IPS-18c (cell line): ENCODE measurements at regions not wholly inside any gene's neighbourhood (a gene's known extent, or its start where the extent isn't known, plus 50 kb on each side); places are given as distances from the start of the nearest gene placed in this dataset.
"Not testable (repeated sequence)": the region's sequence is repeated elsewhere in the genome, so short reads cannot be mapped to it uniquely, and the experiment has no call there.

Source experiments
- H3K4me3 ChIP-seq: 2 replicates; pipeline ENCODE4 v1.7.0; 2013; ENCODE audit warnings: low read depth, mild to moderate bottlenecking, low read length, moderate library complexity; ENCODE audit not compliant: insufficient read depth
- H3K9me3 ChIP-seq: one replicate; pipeline ENCODE4 v1.6.1; 2013; ENCODE audit warnings: mild to moderate bottlenecking, low read length, moderate library complexity; ENCODE audit not compliant: control insufficient read depth, insufficient read depth

DNA sequence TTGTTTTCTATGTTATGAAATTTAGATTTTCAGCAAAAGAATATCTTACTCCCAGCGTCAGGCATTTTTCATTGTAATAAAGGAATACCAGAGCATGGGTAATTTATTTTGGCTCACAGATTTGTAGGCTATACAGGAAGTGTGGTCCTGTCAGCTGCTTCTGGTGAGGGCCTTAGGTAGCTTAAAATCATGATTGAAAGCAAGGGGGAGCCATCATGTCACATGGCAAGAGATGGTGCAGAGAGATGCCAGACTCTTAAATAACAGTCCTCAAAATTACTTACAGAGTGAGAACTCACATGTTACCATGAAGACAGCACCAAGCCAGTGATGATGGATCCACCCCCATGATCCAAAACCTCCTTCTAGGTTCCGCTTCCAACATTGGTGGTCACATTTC is 825.0 kb upstream of the CHORDC1 start:
- Histone ChIP-seq H3K9me3 (no peaks in the 10 kb centered on the region), H3K4me3 (no peak overlapping the region)

DNA sequence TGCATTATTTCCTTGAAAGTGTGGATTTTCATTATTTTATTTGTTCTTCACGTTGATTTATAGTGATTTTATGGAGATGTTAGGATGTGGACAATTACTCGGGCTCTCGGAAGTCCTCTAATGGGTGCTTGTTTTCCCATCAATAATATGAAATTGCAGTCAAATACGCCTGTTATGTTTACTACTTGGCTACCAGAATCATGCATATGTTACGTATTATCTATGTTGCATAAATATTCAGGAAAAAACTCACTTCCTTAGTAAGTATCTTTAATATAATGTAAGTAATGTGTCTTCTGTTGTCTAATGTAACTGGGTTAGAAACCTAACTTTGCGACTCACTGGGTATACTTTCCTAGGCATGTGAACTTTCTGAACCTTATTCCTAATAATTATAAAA is 823.4 kb upstream of the CHORDC1 start:
- no peak overlapping the region for H3K4me3 ChIP-seq

DNA sequence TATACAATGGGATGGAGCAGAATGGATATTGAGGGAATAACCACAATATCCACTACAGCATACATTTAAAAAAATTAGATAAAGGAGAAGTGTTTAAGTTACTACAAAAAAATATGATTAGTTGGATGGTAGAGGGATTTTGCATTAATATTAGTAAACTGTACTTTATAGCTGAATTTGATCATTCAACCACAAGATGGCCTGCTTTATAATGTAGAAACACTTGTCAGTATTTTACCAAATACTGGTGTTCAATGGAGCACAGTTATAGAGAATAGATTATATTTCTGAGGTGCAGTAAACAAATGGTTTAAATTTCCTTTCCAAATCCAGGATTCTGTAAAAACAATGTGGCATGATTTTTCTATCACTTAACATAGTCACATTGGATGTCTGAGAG is 818.8 kb upstream of the CHORDC1 start:
- H3K9me3 ChIP-seq, result no peaks in the 10 kb centered on the region
- H3K4me3 ChIP-seq, result no peak overlapping the region

More for the DNA sequence above, 823.4 kb upstream of the CHORDC1 start:
- no peaks in the 10 kb centered on the region for H3K9me3 ChIP-seq

DNA sequence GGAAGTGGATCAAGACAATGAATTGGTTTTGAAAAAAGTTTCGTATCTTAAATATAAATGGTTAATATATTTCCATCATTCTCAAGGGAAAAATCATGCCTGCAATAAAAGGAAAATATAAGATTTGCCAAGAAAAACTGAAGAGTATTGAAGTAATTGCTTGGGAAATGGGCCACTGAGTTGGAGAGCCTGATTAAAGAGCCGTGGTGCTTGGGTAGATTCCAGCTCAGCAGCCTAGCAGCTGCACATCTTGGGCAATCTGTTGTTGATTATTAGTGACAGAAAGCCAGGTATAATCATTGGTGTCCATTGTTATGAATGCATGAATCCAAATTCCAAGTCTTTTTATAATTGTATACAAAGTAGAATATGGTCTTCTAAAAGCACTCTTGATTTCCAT is 800.9 kb upstream of the CHORDC1 start:
- Histone ChIP-seq H3K4me3 (no peak overlapping the region), H3K9me3 (no peaks in the 10 kb centered on the region)

DNA sequence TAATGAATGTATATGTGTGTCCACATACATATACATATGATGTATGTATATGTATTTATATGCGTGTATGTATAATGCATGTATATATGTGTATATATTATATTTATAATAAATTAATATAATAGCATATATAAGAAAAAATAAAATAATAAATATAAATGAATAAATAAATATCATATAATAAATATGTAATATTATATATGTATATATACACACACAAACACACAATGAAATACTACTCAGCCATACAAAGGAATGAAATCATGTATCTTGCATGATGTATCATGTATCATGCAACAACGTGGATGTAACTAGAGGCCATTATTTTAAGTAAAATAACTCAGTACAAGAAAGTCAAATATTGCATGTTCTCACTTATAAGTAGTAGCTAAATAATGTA is 788.7 kb upstream of the CHORDC1 start:
- H3K9me3 ChIP-seq, result no peaks in the 10 kb centered on the region
- no peak overlapping the region for H3K4me3 ChIP-seq

GRCh38 chr11:91005458-91005857 is 782.6 kb upstream of the CHORDC1 start:
- H3K9me3 ChIP-seq, result no peaks in the 10 kb centered on the region
- H3K4me3 ChIP-seq, result no peak overlapping the region

- no peaks in the 10 kb centered on the region for H3K9me3 ChIP-seq
- no peak overlapping the region for H3K4me3 ChIP-seq
Measured at GRCh38 chr11:90997241-90997640, 774.4 kb upstream of the CHORDC1 start.

DNA sequence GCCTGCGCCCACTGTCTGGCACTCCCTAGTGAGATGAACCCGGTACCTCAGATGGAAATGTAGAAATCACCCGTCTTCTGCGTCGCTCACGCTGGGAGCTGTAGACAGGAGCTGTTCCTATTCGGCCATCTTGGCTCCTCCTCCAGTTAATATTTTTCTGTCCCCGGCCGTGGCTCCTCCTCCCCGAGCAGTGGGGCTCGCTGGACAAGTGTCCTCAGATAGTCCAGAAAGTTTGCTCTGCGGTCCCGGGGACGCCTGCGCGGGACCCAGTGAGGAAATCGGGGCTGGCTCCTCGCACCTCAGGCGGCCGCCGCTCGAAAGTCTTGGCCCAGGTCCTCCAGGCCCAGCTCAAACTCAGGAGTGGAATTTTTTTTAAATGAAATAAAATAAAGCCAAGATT is 749.3 kb upstream of the CHORDC1 start:
- not testable (repeated sequence) for H3K4me3 ChIP-seq, H3K9me3 ChIP-seq

DNA sequence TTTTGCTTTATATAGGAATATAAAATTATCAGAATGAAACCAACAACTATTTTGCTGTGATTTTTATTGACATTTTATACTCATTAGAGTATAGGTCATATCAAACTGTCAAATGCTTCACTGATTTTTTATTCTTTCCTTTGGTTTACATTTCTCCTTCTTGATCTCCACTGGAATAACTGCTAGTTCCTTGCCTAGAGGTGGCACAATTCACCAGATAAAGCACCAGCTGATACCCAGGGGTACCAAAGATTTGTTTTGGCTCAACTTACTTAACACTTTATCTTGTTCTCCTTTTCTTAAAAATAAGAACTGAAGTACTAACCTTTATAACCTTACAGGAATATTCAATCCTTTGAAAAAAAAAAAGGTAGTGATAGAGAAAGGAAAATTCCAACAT is 725.1 kb upstream of the CHORDC1 start:
- no peak overlapping the region for H3K4me3 ChIP-seq
- H3K9me3 ChIP-seq, result no peaks in the 10 kb centered on the region

GRCh38 chr11:90930252-90930651 is 707.4 kb upstream of the CHORDC1 start:
- Histone ChIP-seq H3K4me3 (no peak overlapping the region), H3K9me3 (no peaks in the 10 kb centered on the region)

GRCh38 chr11:90919332-90919731 is 696.5 kb upstream of the CHORDC1 start:
- no peak overlapping the region for H3K4me3 ChIP-seq
- no peaks in the 10 kb centered on the region for H3K9me3 ChIP-seq

- no peaks in the 10 kb centered on the region for H3K9me3 ChIP-seq
- H3K4me3 ChIP-seq, result no peak overlapping the region
Measured at GRCh38 chr11:90916706-90917105, 693.9 kb upstream of the CHORDC1 start.

- Histone ChIP-seq H3K9me3 (no peaks in the 10 kb centered on the region), H3K4me3 (no peak overlapping the region)
Measured at GRCh38 chr11:90913131-90913668, 690.4 kb upstream of the CHORDC1 start.

GRCh38 chr11:90912631-90913030 is 689.8 kb upstream of the CHORDC1 start:
- no peaks in the 10 kb centered on the region for H3K9me3 ChIP-seq
- H3K4me3 ChIP-seq, result no peak overlapping the region

DNA sequence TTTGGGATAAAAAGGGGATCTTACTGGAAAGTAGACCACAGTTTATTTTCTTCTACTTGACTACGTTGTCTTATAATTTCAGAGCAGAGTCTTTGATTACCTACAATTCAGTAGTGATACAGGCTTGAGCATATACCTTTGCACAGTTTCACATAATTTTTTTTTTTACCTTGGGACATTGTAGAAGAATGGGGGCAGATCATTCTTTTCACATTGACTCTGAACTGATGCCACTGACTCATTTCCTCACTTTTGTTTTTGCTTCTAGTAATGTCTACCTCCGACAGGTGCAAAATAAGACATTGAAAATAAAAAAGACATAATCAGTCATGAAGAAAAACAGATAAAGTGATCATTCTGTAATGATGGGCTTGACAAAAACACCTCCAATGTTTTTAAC is 688.3 kb upstream of the CHORDC1 start:
- H3K9me3 ChIP-seq, result no peaks in the 10 kb centered on the region
- H3K4me3 ChIP-seq, result no peak overlapping the region

DNA sequence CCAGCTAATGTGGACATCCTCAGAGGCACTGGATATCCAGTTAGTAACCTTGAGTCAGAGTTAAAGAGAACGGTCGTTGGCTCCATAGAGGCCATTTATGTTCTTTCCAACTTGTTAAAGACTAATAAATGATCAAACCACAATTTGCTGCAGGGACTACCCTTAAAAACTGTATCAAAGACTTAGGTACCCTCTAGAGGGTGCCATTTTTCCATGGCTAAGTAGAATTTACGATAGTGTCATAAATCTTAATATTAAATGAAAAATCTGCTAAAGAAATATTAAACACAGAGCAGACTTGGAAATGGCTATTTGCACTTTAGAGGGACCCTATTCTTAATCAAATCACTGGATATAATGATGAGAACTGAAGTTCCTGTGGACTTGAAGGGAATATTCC is 685.2 kb upstream of the CHORDC1 start:
- Histone ChIP-seq H3K4me3 (no peak overlapping the region), H3K9me3 (no peaks in the 10 kb centered on the region)

GRCh38 chr11:90895850-90896249 is 673.0 kb upstream of the CHORDC1 start:
- H3K9me3 ChIP-seq, result no peaks in the 10 kb centered on the region
- no peak overlapping the region for H3K4me3 ChIP-seq

DNA sequence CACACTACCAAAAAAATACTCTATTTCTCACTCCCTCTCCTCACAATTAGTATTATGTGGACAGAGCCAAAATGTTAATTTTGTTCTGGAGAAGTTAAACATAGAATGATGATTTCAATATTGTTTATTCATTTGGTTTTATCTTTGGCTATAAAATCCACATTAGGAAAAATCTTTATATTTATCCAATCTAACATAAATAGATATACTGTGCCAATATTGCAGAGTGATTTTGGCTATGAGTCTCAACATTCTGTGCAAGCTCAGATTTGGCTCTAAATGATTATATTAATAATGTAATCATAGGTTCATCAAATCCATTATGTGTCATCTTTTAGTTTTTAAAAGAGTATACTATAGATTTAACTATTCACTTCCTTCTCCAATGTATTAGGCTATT is 667.5 kb upstream of the CHORDC1 start:
- Histone ChIP-seq H3K4me3 (no peak overlapping the region), H3K9me3 (no peaks in the 10 kb centered on the region)

- H3K9me3 ChIP-seq, result no peaks in the 10 kb centered on the region
Measured at GRCh38 chr11:90884181-90884580, 661.3 kb upstream of the CHORDC1 start.

More at GRCh38 chr11:90884181-90884580, 661.3 kb upstream of the CHORDC1 start:
- no peak overlapping the region for H3K4me3 ChIP-seq
